CD4-positive, alpha-beta memory T cell (primary cell): ENCODE measurements at regions not wholly inside any gene's neighbourhood (a gene's known extent, or its start where the extent isn't known, plus 50 kb on each side); places are given as distances from the start of the nearest gene placed in this dataset.

ENCODE experiments used
- CTCF ChIA-PET: fragments of 350-600 bp; sonication (Branson Sonifier 250); formaldehyde crosslinking; loops from one replicate; lab custom pipeline; 2021; ENCODE audit warnings: inconsistent platforms; ENCODE audit not compliant: partially characterized antibody; lab: Charles Lee
- POLR2A ChIA-PET: fragments of 350-600 bp; sonication (Branson Sonifier 250); formaldehyde crosslinking; loops from one replicate; lab custom pipeline; 2021; ENCODE audit not compliant: partially characterized antibody; lab: Charles Lee
- DNase-seq, 5 donors: peaks; one replicate each; pipeline versions ENCODE4 v3.0.0 to v3.0.0-alpha.2; 2020 to 2022; ENCODE audit warnings: mixed read lengths in 1 of 5
- H3K27ac ChIP-seq: one replicate; pipeline ENCODE4 v1.7.0; 2013; ENCODE audit warnings: low read depth, low read length
- H3K27me3 ChIP-seq: 2 replicates; pipeline ENCODE4 v1.7.0; 2013; ENCODE audit warnings: mild to moderate bottlenecking, low read length, moderate library complexity; ENCODE audit not compliant: insufficient read depth
- H3K36me3 ChIP-seq: 2 replicates; pipeline ENCODE4 v1.7.0; 2013; ENCODE audit warnings: mild to moderate bottlenecking, low read length, moderate library complexity; ENCODE audit not compliant: insufficient read depth
- H3K4me1 ChIP-seq: 2 replicates; pipeline ENCODE4 v1.7.0; 2013; ENCODE audit warnings: mild to moderate bottlenecking, low read length, moderate library complexity; ENCODE audit not compliant: insufficient read depth
- H3K4me3 ChIP-seq, 2 donors: one replicate each; pipeline ENCODE4 v1.7.0; 2013; ENCODE audit warnings: low read length in 2 of 2, mild to moderate bottlenecking in 1 of 2
- H3K9me3 ChIP-seq, 2 donors: one replicate each; pipeline ENCODE4 v1.7.0; 2013; ENCODE audit warnings: low read length in 2 of 2, control low read depth in 1 of 2; ENCODE audit not compliant: control insufficient read depth in 1 of 2
- H3K27ac Mint-ChIP-seq, 7 donors: one replicate each; pipeline ENCODE4 v1.8.0; 2020 to 2021; ENCODE audit warnings: mixed read lengths in 7 of 7, mild to moderate bottlenecking in 6 of 7, inconsistent platforms in 3 of 7, moderate library complexity in 3 of 7
- H3K27me3 Mint-ChIP-seq, 2 donors: one replicate each; pipeline ENCODE4 v1.8.0; 2020 to 2021; ENCODE audit warnings: mixed read lengths in 2 of 2
- H3K36me3 Mint-ChIP-seq, 2 donors: one replicate each; pipeline ENCODE4 v1.8.0; 2020 to 2021; ENCODE audit warnings: mixed read lengths in 2 of 2, inconsistent platforms in 1 of 2, mild to moderate bottlenecking in 1 of 2
- H3K4me1 Mint-ChIP-seq, 4 donors: one replicate each; pipeline ENCODE4 v1.8.0; 2020 to 2021; ENCODE audit warnings: mixed read lengths in 4 of 4, mild to moderate bottlenecking in 1 of 4
- H3K4me3 Mint-ChIP-seq, 8 donors: one replicate each; pipeline ENCODE4 v1.8.0; 2020 to 2021; ENCODE audit warnings: mixed read lengths in 8 of 8, mild to moderate bottlenecking in 7 of 8, moderate library complexity in 6 of 8, inconsistent platforms in 3 of 8
- H3K9me3 Mint-ChIP-seq, 8 donors: one replicate each; pipeline ENCODE4 v1.8.0; 2020 to 2021; ENCODE audit warnings: mixed read lengths in 8 of 8, mild to moderate bottlenecking in 5 of 8, inconsistent platforms in 3 of 8, moderate library complexity in 1 of 8
- intact Hi-C: fragments of 100-400 bp; cut with micrococcal nuclease; formaldehyde crosslinking; loops from one replicate; pipeline ENCODE4 v1.15.1; 2023

DNA sequence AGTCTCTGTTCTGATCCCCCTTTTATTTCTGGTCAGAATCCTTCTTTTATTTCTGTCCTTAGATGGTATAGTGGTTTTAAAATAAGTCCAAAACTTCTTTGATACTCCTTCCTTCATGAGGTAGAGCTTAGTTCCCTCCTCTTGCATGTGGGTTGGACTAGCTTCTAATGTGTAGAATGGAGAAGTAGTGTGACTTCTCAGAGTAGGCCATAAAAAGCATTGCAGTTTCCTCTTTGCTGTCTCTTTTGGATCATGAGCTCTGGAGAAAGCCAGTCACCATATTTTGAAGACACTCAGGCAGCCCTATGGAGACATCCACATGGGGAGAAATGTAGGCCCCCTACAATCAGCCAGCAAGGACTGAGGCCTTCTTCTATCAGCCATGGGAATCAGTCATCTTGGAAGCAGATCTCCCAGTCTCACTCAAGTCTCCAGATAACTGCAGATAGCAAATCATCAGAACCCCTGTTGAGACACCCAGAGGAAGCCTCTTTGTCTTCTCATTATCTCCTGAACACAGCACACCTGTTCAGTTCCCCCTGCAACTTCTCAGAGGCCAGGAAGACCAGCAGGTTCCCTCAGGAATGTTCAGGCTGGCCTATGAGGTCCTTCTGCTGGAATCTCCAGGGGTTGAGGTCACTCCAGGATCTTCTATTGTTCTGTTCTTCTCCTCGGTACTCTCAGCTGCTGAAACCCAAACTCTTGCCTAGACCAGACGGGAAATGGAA is 511.9 kb upstream of the ZMIZ1 start:
- no peak overlapping the region for H3K4me3 Mint-ChIP-seq
- H3K4me3 ChIP-seq, result no peak overlapping the region
- H3K4me1 ChIP-seq, result no peaks in the 10 kb centered on the region
- no peak overlapping the region for H3K27ac ChIP-seq
- H3K36me3 Mint-ChIP-seq, result no peaks in the 10 kb centered on the region
- H3K9me3 ChIP-seq, result no peaks in the 10 kb centered on the region
- no peak overlapping the region for H3K27ac Mint-ChIP-seq
- intact Hi-C loops, result no loop called here
- H3K9me3 Mint-ChIP-seq, result peaks cover 0 to 4% (median 0%) of the 10 kb centered on the region in 8 donors
- H3K27me3 Mint-ChIP-seq, result peaks cover 0 to 5% of the 10 kb centered on the region in 2 donors
- H3K27me3 ChIP-seq, result no peaks in the 10 kb centered on the region
- POLR2A ChIA-PET, result no interaction called here
- DNase-seq, result no peak
- H3K4me1 Mint-ChIP-seq, result no peaks in the 10 kb centered on the region
- no peaks in the 10 kb centered on the region for H3K36me3 ChIP-seq
- CTCF ChIA-PET, result no interaction called here

DNA sequence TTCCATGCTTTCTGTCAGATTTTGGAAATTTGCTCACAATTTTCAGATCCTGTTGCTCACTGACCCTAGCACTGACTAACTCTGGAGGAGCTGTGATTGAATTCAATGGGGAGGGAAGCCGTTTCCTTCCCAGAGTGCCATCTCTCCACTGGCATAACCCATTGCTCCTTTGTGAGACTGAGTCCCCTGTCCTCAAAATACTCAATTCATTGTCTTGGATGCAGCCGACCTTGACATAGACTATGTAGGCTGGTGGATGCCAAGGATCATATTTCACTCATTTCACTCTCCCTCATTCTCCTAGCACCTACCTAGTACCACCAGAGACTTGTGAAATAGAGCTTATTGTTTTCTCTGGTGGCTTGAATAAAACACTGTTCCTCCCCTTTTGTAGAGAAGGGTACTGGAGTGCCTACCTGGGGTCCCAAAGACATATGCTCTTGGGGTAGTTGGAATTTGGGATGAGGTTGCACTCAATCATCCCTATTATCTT is 511.3 kb upstream of the ZMIZ1 start:
- Histone ChIP-seq H3K27me3 (no peaks in the 10 kb centered on the region), H3K4me1 (no peaks in the 10 kb centered on the region), H3K36me3 (no peaks in the 10 kb centered on the region), H3K4me3 (no peak overlapping the region), H3K27ac (no peak overlapping the region), H3K9me3 (no peaks in the 10 kb centered on the region)
- Mint-ChIP-seq H3K36me3 (no peaks in the 10 kb centered on the region), H3K27me3 (peaks cover 1 to 5% of the 10 kb centered on the region in 2 donors), H3K4me3 (no peak overlapping the region), H3K9me3 (peaks cover 0 to 4% (median 0%) of the 10 kb centered on the region in 8 donors), H3K27ac (no peak overlapping the region), H3K4me1 (no peaks in the 10 kb centered on the region)
- POLR2A ChIA-PET, result no interaction called here
- no peak for DNase-seq
- intact Hi-C loops, result no loop called here
- CTCF ChIA-PET, result no interaction called here

DNA sequence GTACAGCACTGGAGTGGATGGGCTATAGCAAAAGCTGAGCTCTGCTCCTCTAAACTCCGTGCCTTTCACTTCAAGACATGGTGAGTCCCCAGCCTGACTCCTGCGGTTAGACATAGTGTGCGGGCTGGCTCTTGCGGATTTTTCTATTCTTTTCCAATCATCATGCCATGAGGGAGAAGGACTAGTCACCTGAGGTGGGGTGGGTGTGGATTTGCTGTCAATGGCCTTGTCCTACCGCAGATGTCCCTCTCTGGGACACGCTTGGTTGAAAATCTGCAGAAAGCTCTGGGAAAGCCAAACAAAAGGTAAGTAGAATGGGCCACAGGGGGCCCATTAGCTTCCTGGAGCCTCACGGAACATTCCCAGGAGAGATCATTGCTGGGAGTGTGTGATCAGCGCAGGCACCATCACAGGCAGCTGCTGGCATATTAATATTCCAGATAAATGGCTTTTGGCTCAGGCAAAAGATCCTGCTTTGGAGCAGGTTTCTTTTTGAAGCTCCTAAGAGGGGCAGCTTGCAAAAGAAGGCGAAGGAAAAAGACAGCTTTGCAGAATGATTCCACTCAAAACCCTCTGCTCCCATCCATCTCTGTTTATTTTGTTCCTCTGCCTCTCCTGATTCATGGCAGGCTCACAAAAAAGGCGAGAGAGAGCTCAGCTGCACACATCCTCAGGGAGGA is 509.0 kb upstream of the ZMIZ1 start:
- H3K4me1 Mint-ChIP-seq, result no peaks in the 10 kb centered on the region
- intact Hi-C loops, result no loop called here
- POLR2A ChIA-PET, result no interaction called here

DNA sequence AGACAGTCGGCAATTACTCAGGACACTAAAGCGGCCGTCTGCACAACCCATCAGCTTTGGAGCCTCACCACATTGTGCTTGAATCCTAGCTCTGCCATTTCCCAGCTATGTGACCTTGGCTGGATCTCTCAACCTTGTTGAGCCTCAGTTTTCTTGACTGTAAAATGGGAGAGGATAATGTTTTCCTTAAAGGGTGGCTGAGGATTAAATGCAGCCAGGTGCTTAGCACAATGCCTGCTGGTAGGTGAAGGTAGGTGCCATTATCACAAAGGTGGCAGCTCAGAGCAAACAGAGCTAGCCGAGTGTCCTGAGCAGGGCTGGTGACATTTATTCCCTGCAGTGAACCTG is 508.5 kb upstream of the ZMIZ1 start:
- Mint-ChIP-seq H3K36me3 (no peaks in the 10 kb centered on the region), H3K4me1 (no peaks in the 10 kb centered on the region), H3K27me3 (peaks cover 1 to 4% of the 10 kb centered on the region in 2 donors), H3K9me3 (no peaks in the 10 kb centered on the region), H3K27ac (no peak overlapping the region), H3K4me3 (no peak overlapping the region)
- ChIA-PET POLR2A (no interaction called here), CTCF (interaction anchor here (1.3 kb wide), 1 partner anchor 635 kb away, joined by 4 read pairs; no protein-coding TSS in a partner anchor)
- intact Hi-C loops, result no loop called here
- no peak for DNase-seq
- Histone ChIP-seq H3K36me3 (no peaks in the 10 kb centered on the region), H3K4me1 (no peaks in the 10 kb centered on the region), H3K27me3 (no peaks in the 10 kb centered on the region), H3K9me3 (no peaks in the 10 kb centered on the region), H3K27ac (no peak overlapping the region), H3K4me3 (no peak overlapping the region)

More for the DNA sequence above, 509.0 kb upstream of the ZMIZ1 start:
- CTCF ChIA-PET, result interaction anchor here (1.3 kb wide), 1 partner anchor 636 kb away, joined by 4 read pairs; no protein-coding TSS in a partner anchor
- no peak overlapping the region for H3K4me3 ChIP-seq
- Mint-ChIP-seq H3K36me3 (no peaks in the 10 kb centered on the region), H3K27ac (no peak overlapping the region), H3K27me3 (peaks cover 1 to 3% of the 10 kb centered on the region in 2 donors), H3K9me3 (peaks cover 0 to 1% (median 0%) of the 10 kb centered on the region in 8 donors), H3K4me3 (no peak overlapping the region)
- no peaks in the 10 kb centered on the region for H3K9me3 ChIP-seq
- H3K36me3 ChIP-seq, result no peaks in the 10 kb centered on the region
- no peak overlapping the region for H3K27ac ChIP-seq
- H3K27me3 ChIP-seq, result no peaks in the 10 kb centered on the region
- H3K4me1 ChIP-seq, result no peaks in the 10 kb centered on the region
- DNase-seq, result no peak

DNA sequence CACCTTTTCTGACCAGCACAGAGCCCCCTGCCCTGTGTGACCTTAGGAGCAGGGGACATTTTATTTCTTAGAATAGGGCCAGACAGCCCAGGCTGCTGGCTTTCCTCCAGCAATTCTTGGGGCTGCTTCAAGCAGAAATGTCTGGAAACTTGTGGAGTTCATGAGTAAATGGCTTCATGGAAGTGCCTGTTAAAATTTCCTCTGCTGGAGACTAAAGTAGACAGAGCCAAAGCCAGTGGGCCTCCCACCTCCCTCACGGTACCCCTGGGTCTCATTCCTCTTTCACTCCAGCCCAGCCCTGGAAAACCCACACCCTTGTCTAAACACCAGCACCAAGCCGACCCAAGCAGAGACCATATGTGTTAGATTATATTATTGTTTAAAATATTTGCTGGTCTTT is 505.5 kb upstream of the ZMIZ1 start:
- Mint-ChIP-seq H3K36me3 (no peaks in the 10 kb centered on the region), H3K9me3 (no peaks in the 10 kb centered on the region), H3K27me3 (peaks cover 4% of the 10 kb centered on the region in 2 donors), H3K4me3 (no peak overlapping the region), H3K4me1 (no peaks in the 10 kb centered on the region), H3K27ac (no peak overlapping the region)
- Histone ChIP-seq H3K27ac (no peak overlapping the region), H3K27me3 (no peaks in the 10 kb centered on the region), H3K4me1 (no peaks in the 10 kb centered on the region), H3K9me3 (no peaks in the 10 kb centered on the region), H3K4me3 (no peak overlapping the region), H3K36me3 (no peaks in the 10 kb centered on the region)
- CTCF ChIA-PET, result no interaction called here
- no peak for DNase-seq
- POLR2A ChIA-PET, result no interaction called here
- intact Hi-C loops, result no loop called here

DNA sequence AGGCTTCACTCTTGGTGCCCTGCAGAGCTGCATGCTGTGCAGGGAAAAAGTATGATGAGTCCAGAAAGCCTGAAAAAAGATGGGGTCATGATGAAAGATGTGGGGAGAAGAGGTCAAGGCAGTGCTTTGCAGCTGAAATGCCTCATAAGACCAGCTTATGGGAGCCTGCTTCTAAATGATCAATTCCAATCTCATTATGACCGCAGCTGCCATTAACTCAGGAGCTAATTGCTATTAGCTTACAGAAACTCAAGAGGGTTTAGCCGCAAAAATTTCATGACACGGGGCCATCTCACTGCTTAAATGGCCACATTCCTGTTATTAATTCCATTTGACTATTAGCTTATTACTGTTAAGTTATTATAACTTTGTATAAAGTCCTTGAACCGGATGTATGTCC is 502.9 kb upstream of the ZMIZ1 start:
- no peaks in the 10 kb centered on the region for H3K4me1 Mint-ChIP-seq
- Histone ChIP-seq H3K4me1 (no peaks in the 10 kb centered on the region), H3K4me3 (no peak overlapping the region), H3K9me3 (no peaks in the 10 kb centered on the region), H3K36me3 (no peaks in the 10 kb centered on the region), H3K27me3 (no peaks in the 10 kb centered on the region), H3K27ac (no peak overlapping the region)
- H3K36me3 Mint-ChIP-seq, result no peaks in the 10 kb centered on the region
- H3K4me3 Mint-ChIP-seq, result no peak overlapping the region
- no peaks in the 10 kb centered on the region for H3K9me3 Mint-ChIP-seq
- CTCF ChIA-PET, result no interaction called here
- no peak overlapping the region for H3K27ac Mint-ChIP-seq
- no peak for DNase-seq
- POLR2A ChIA-PET, result no interaction called here
- H3K27me3 Mint-ChIP-seq, result peaks cover 4 to 10% of the 10 kb centered on the region in 2 donors
- intact Hi-C loops, result no loop called here

DNA sequence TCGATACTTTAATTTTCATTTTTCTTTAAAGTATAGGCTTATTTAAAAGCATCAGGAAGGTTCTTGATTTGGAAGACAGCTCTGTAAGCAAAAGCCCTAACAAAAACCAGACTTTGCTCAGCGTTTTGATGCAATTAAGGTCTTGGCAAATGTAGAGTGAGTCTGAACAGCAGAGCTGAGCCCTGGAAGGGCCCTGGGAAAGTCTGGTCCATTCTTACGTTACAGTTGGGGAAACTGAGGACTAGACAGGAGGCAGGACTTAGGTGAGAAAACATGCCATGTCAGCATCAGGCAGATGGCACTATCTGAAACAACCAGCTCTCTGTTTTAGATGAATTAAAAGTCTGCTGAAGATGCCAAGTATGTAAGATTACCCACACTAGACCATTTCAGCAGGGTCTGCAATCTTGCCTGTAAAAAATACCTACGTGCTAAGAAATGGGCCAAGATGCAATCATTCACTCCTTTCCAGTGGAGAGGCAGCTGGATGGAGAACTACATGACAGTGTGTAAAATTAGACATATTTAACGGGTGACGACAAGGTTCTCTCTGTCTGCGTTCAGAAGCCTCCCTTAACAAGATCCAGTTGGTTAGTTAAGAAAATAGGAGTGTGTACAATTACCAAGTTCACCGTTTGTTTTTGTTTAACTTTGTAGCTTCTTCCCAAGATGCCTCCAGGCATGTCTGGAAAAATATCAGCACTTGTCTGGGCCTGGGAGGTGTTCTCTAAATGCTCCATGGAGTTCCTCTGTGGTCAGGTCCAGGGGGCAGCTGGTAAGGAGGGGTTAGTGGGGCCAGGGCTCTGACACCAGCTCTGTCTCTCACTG is 502.3 kb upstream of the ZMIZ1 start:
- Histone ChIP-seq H3K27ac (no peak overlapping the region), H3K4me3 (no peak overlapping the region), H3K9me3 (no peaks in the 10 kb centered on the region), H3K36me3 (no peaks in the 10 kb centered on the region), H3K27me3 (no peaks in the 10 kb centered on the region), H3K4me1 (no peaks in the 10 kb centered on the region)
- Mint-ChIP-seq H3K27ac (no peak overlapping the region), H3K36me3 (no peaks in the 10 kb centered on the region), H3K4me3 (no peak overlapping the region), H3K4me1 (no peaks in the 10 kb centered on the region), H3K9me3 (no peaks in the 10 kb centered on the region), H3K27me3 (peaks cover 4 to 10% of the 10 kb centered on the region in 2 donors)
- no peak for DNase-seq
- intact Hi-C loops, result no loop called here
- POLR2A ChIA-PET, result no interaction called here
- CTCF ChIA-PET, result no interaction called here
